A549 (cell line): ENCODE measurements at regions not wholly inside any gene's neighbourhood (a gene's known extent, or its start where the extent isn't known, plus 50 kb on each side); places are given as distances from the start of the nearest gene placed in this dataset.
A peak's percentile ranks its signal among the peaks of the same experiment; 100 is the strongest.

Experiments
- ATAC-seq, 2 experiments: fragments of 200-7000 bp in 1 of 2; fragments of >200 bp in 1 of 2; cut with Nextera tagmentation in 1 of 2; cut with Tn5 transposase in 1 of 2; 3 replicates each; pipeline versions ENCODE4 v1.8.0 to v1.9.1; 2018 to 2020; ENCODE audit warnings: mild to moderate bottlenecking in 1 of 2, moderate library complexity in 1 of 2
- CTCF ChIA-PET: fragments of 300-600 bp; sonication (Branson Sonifier 250); formaldehyde crosslinking; extraction: SDS; loops from one replicate; lab custom pipeline; 2021; ENCODE audit warnings: antibody characterized with exemption, inconsistent platforms; lab: Yijun Ruan, JAX
- POLR2A ChIA-PET: fragments of 350-600 bp; formaldehyde crosslinking; extraction: SDS; loops from one replicate; lab custom pipeline; 2021; ENCODE audit warnings: antibody characterized with exemption, inconsistent platforms; lab: Yijun Ruan, JAX
- DNase-seq, 2 experiments: peaks; one replicate each; pipeline versions ENCODE4 v3.0.0 to v3.0.0-alpha.2; 2011 to 2016; ENCODE audit warnings: low read depth in 1 of 2, low spot score in 1 of 2
- FAIRE-seq: peaks from 2 replicates; lab custom pipeline; 2011; peaks lifted over from hg19 to GRCh38; lab: Jason Lieb, UNC
- H3K27ac ChIP-seq, 2 experiments: fragments of >200 bp; sonication (Bioruptor Twin); formaldehyde crosslinking; 3 replicates each; pipeline ENCODE4 v1.5.1; 2016 to 2017
- H3K4me1 ChIP-seq: fragments of >200 bp; sonication (Bioruptor Twin); formaldehyde crosslinking; 3 replicates; pipeline ENCODE4 v1.6.1; 2016
- H3K4me2 ChIP-seq: fragments of >200 bp; sonication (Bioruptor Twin); formaldehyde crosslinking; 3 replicates; pipeline ENCODE4 v1.6.1; 2016
- H3K4me3 ChIP-seq: fragments of >200 bp; sonication (Bioruptor Twin); formaldehyde crosslinking; 3 replicates; pipeline ENCODE4 v1.5.1; 2016
- H3K9me3 ChIP-seq: fragments of >200 bp; sonication (Bioruptor Twin); formaldehyde crosslinking; 3 replicates; pipeline ENCODE4 v1.6.1; 2016
- BHLHE40 ChIP-seq: IDR thresholded peaks from 2 replicates; pipeline ENCODE4 v1.6.1; 2012; ENCODE audit warnings: low read depth, low read length, inconsistent platforms
- CBX8 ChIP-seq: fragments of 200-600 bp; sonication (generic); IDR thresholded peaks from 2 replicates; pipeline ENCODE4 v1.6.1; 2016
- CEBPB ChIP-seq, 2 experiments: fragments of >200 bp in 1 of 2; sonication (Bioruptor Twin) in 1 of 2; formaldehyde crosslinking in 1 of 2; IDR thresholded peaks; 2 replicates each; pipeline ENCODE4 v1.6.1; 2012 to 2016
- CHD4 ChIP-seq: fragments of 200-600 bp; sonication (generic); IDR thresholded peaks from 2 replicates; pipeline ENCODE4 v1.6.1; 2016; ENCODE audit warnings: antibody characterized with exemption, mild to moderate bottlenecking, borderline replicate concordance
- EHF ChIP-seq: fragments of 250-450 bp; sonication (Bioruptor Pico); IDR thresholded peaks from 2 replicates; pipeline ENCODE4 v1.5.0; 2020; ENCODE audit warnings: mild to moderate bottlenecking
- EHMT2 ChIP-seq: fragments of 200-600 bp; sonication (generic); IDR thresholded peaks from 2 replicates; pipeline ENCODE4 v1.6.1; 2016; ENCODE audit warnings: antibody characterized with exemption, low read depth, mild to moderate bottlenecking, moderate library complexity
- EP300 ChIP-seq, 2 experiments: fragments of >200 bp; sonication (Bioruptor Twin); formaldehyde crosslinking; IDR thresholded peaks; 2 replicates in 1 of 2; 3 replicates in 1 of 2; pipeline ENCODE4 v1.6.1; 2016 to 2017
- FOSB ChIP-seq: fragments of 250-450 bp; sonication (Bioruptor Pico); IDR thresholded peaks from 2 replicates; pipeline ENCODE4 v1.5.0; 2020; ENCODE audit warnings: mild to moderate bottlenecking, moderate library complexity
- FOSL2 ChIP-seq, 2 experiments: fragments of 450-650 bp in 1 of 2; fragments of >200 bp in 1 of 2; sonication (Bioruptor Twin) in 1 of 2; formaldehyde crosslinking; IDR thresholded peaks; 2 replicates each; pipeline versions ENCODE4 v1.5.0 to v1.6.1; 2016 to 2020; ENCODE audit warnings: mild to moderate bottlenecking in 1 of 2, moderate library complexity in 1 of 2
- FOXS1 ChIP-seq: fragments of 250-450 bp; sonication (Bioruptor Pico); IDR thresholded peaks from 2 replicates; pipeline ENCODE4 v1.5.0; 2020; ENCODE audit warnings: mild to moderate bottlenecking, moderate library complexity
- GATA3 ChIP-seq: IDR thresholded peaks from 2 replicates; pipeline ENCODE4 v1.6.1; 2012; ENCODE audit warnings: borderline replicate concordance
- HEYL ChIP-seq: fragments of 250-450 bp; sonication (Bioruptor Pico); IDR thresholded peaks from 2 replicates; pipeline ENCODE4 v1.8.0; 2021; ENCODE audit warnings: mild to moderate bottlenecking, moderate library complexity
- HOXB13 ChIP-seq: fragments of 250-450 bp; sonication (Bioruptor Pico); IDR thresholded peaks from 2 replicates; pipeline ENCODE4 v1.5.0; 2020; ENCODE audit warnings: low read depth, mild to moderate bottlenecking, moderate library complexity
- HOXB5 ChIP-seq: fragments of 250-450 bp; sonication (Bioruptor Pico); IDR thresholded peaks from 2 replicates; pipeline ENCODE4 v1.5.0; 2020; ENCODE audit warnings: mild to moderate bottlenecking, moderate library complexity
- JUN ChIP-seq, 2 experiments: fragments of >200 bp; sonication (Bioruptor Twin); formaldehyde crosslinking; IDR thresholded peaks; 2 replicates in 1 of 2; 3 replicates in 1 of 2; pipeline ENCODE4 v1.6.1; 2016 to 2017
- KDM5A ChIP-seq: fragments of 200-600 bp; sonication (generic); IDR thresholded peaks from 2 replicates; pipeline ENCODE4 v1.6.1; 2016; ENCODE audit warnings: antibody characterized with exemption, mild to moderate bottlenecking
- MAFK ChIP-seq: fragments of 450-650 bp; IDR thresholded peaks from 2 replicates; pipeline ENCODE4 v1.6.1; 2014; ENCODE audit not compliant: partially characterized antibody
- NFE2L2 ChIP-seq: fragments of 150-350 bp; conservative IDR thresholded peaks from 2 replicates; pipeline ENCODE4 v1.6.1; 2014; ENCODE audit warnings: low read length
- NPAS2 ChIP-seq: fragments of 250-450 bp; sonication (Bioruptor Pico); IDR thresholded peaks from 2 replicates; pipeline ENCODE4 v1.8.0; 2022; ENCODE audit warnings: mild to moderate bottlenecking, moderate library complexity, borderline replicate concordance
- NR3C1 ChIP-seq: fragments of >200 bp; sonication (Bioruptor Twin); formaldehyde crosslinking; IDR thresholded peaks from 3 replicates; pipeline ENCODE4 v1.6.1; 2017
- RARB ChIP-seq: fragments of 250-450 bp; sonication (Bioruptor Pico); IDR thresholded peaks from 2 replicates; pipeline ENCODE4 v1.8.0; 2021; ENCODE audit warnings: mild to moderate bottlenecking, moderate library complexity
- RCOR1 ChIP-seq: fragments of 150-350 bp; IDR thresholded peaks from 2 replicates; pipeline ENCODE4 v1.6.1; 2014; ENCODE audit warnings: antibody characterized with exemption, low read length, low read depth
- RNF2 ChIP-seq: fragments of 200-600 bp; sonication (generic); IDR thresholded peaks from 2 replicates; pipeline ENCODE4 v1.6.1; 2016; ENCODE audit warnings: low read depth, mild to moderate bottlenecking, antibody characterized with exemption, moderate library complexity, borderline replicate concordance
- SREBF2 ChIP-seq: fragments of 450-650 bp; IDR thresholded peaks from 2 replicates; pipeline ENCODE4 v1.6.1; 2014; ENCODE audit warnings: mild to moderate bottlenecking, moderate library complexity
- TFCP2L1 ChIP-seq: fragments of 250-450 bp; sonication (Bioruptor Pico); IDR thresholded peaks from 2 replicates; pipeline ENCODE4 v1.5.0; 2021; ENCODE audit warnings: mild to moderate bottlenecking
- TP53 ChIP-seq: fragments of 250-450 bp; sonication (Bioruptor Pico); IDR thresholded peaks from 2 replicates; pipeline ENCODE4 v1.5.0; 2021; ENCODE audit warnings: mild to moderate bottlenecking, moderate library complexity
- ZC3H11A ChIP-seq: fragments of 450-650 bp; IDR thresholded peaks from 2 replicates; pipeline ENCODE4 v1.6.1; 2014; ENCODE audit warnings: antibody characterized with exemption, mild to moderate bottlenecking
- ZSCAN20 ChIP-seq: fragments of 250-450 bp; sonication (Bioruptor Pico); IDR thresholded peaks from 2 replicates; pipeline ENCODE4 v1.8.0; 2022; ENCODE audit warnings: mild to moderate bottlenecking, moderate library complexity
- WGBS: methylation state at CpG from one replicate; pipeline ENCODE4 v1.1.6; 2017; ENCODE audit errors: missing lambda C conversion rate; 5-methylcytosine and 5-hydroxymethylcytosine counted together
- TF ChIP-seq, protein P1 (sequence below): fragments of 150-350 bp; IDR thresholded peaks from 2 replicates; pipeline ENCODE4 v1.6.1; 2014; ENCODE audit warnings: low read depth, mild to moderate bottlenecking, low read length
- TF ChIP-seq, protein P2 (sequence below): fragments of 450-650 bp; IDR thresholded peaks from 2 replicates; pipeline ENCODE4 v1.6.1; 2014; ENCODE audit warnings: antibody characterized with exemption
- TF ChIP-seq, protein P3 (sequence below): IDR thresholded peaks from 2 replicates; pipeline ENCODE4 v1.6.1; 2012
- TF ChIP-seq, protein P4 (sequence below): fragments of 250-450 bp; sonication (Bioruptor Pico); IDR thresholded peaks from 2 replicates; pipeline ENCODE4 v1.5.0; 2020; ENCODE audit warnings: low read depth, mild to moderate bottlenecking, moderate library complexity
- TF ChIP-seq, protein P5 (sequence below): IDR thresholded peaks from 2 replicates; pipeline ENCODE4 v1.6.1; 2012; ENCODE audit warnings: low read depth, borderline replicate concordance

DNA sequence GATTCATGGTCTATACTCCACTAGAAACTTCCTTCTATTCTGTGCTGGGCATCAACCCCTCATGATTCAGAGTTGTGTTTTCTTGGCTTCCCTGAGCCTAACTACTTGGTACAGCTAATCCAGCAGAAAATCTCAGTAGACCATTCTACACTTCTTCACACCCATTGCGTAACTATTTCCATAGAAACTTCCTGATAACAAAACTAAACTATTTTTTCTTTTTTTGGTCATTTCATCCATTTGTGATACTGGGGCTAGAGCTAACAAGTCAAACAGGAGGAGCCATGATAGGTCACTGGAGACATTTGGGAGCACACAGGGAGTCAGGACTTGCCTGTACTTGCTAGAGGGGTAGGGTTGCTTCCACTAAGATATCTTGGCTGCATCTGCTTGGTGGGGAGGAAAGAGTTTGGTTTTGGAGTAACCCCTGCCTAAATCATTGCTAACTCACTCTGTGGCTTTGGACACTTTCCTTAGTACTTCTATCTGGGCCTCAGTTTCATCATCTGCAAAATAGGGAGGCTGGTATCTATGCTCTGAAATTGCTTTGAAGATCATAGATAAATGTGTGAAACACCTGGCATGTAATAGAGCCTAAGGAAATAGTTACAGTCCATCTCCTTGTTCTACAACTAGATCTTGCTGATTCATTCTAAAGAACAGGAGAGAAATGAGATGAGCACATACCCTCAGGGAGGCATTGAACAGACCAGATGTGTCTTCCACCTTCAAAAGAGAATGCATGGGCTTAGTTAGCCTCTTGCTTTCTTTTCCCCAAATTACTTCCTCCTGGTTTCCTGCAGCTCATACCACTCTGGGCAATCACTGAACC is 127.9 kb upstream of the ADGRF1 start:
- TF ChIP-seq, protein P1, sequence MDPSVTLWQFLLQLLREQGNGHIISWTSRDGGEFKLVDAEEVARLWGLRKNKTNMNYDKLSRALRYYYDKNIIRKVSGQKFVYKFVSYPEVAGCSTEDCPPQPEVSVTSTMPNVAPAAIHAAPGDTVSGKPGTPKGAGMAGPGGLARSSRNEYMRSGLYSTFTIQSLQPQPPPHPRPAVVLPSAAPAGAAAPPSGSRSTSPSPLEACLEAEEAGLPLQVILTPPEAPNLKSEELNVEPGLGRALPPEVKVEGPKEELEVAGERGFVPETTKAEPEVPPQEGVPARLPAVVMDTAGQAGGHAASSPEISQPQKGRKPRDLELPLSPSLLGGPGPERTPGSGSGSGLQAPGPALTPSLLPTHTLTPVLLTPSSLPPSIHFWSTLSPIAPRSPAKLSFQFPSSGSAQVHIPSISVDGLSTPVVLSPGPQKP, result no peak
- peak; percentile 70 to 83; a peak in 3 of 4 replicates for TF ChIP-seq CEBPB (IDR thresholded peaks at IDR 0.05)
- CTCF ChIA-PET, result interaction anchor here (0.7 to 2.7 kb wide), 3 partner anchors 31 to 72 kb away, joined by 3 to 15 read pairs (median 3); no protein-coding TSS in a partner anchor
- ATAC-seq, result peak in 1 of 2 experiments; percentile 14; a peak in 2 of 6 replicates
- H3K4me3 ChIP-seq, result no peak overlapping the region
- peak in 1 of 2 experiments; percentile 42 for DNase-seq
- H3K27ac ChIP-seq, result peak overlapping the region; percentile 80 to 88
- no peak for FAIRE-seq
- H3K4me1 ChIP-seq, result peaks cover 40% of the 10 kb centered on the region
- 96% methylated on average over 1 of the region's 1 CpG for WGBS
- peak overlapping the region; percentile 30; the same call in 1 of the 3 replicates for H3K4me2 ChIP-seq
- POLR2A ChIA-PET, result no interaction called here
- 0 out of 3 replicates have a peak, but pooled peaks cover 3% of the 10 kb centered on the region for H3K9me3 ChIP-seq

DNA sequence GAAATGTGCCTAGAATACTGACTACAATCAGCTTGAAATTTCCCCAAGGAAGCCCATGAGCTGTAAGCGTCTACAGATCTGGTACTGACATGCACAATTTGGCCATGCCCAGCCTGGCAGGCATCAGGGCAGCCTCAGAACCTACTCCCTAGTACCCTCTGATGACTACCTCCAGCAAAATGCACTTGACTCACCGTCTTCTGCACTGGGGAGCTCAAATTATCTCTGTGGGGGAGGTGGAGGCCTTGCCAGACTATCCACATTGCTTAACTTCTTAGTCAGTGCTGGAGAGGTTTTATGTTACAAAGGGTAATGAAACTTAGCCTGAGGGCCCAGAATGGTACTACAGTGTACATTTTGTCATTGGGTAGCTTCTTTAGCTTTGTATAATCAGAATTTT is 126.0 kb upstream of the ADGRF1 start:
- ChIA-PET POLR2A (interaction anchor here (1.0 to 1.5 kb wide), 4 partner anchors 20 to 74 kb away, joined by 3 to 8 read pairs (median 3); no protein-coding TSS in a partner anchor), CTCF (interaction anchor here (0.7 to 2.7 kb wide), 6 partner anchors 13 to 142 kb away, joined by 3 to 15 read pairs (median 4); partner anchors contain the start of gene TNFRSF21)
- TF ChIP-seq FOSB (CRISPR knock-in tag) (no peak), NPAS2 (no peak), TP53 (CRISPR knock-in tag) (no peak), CBX8 (no peak), HEYL (CRISPR knock-in tag) (no peak), JUN (IDR thresholded peaks at IDR 0.05) (peak; percentile 91; a peak in 4 of 5 replicates), SREBF2 (no peak), ZC3H11A (no peak), EHF (no peak), GATA3 (peak; percentile 88), CEBPB (IDR thresholded peaks at IDR 0.05) (peak; percentile 90 to 97), EHMT2 (no peak), RCOR1 (no peak), FOSL2 (IDR thresholded peaks at IDR 0.05) (peak; percentile 91), FOSL2 (CRISPR knock-in tag; IDR thresholded peaks at IDR 0.05) (peak; percentile 94), HOXB5 (CRISPR knock-in tag) (no peak), RNF2 (no peak), ZSCAN20 (CRISPR knock-in tag) (no peak), NFE2L2 (no peak), MAFK (no peak), EP300 (IDR thresholded peaks at IDR 0.05) (peak; percentile 87 to 88; a peak in 3 of 5 replicates), BHLHE40 (no peak), FOXS1 (no peak), NR3C1 (no peak), TFCP2L1 (CRISPR knock-in tag) (no peak), CHD4 (no peak), RARB (no peak), KDM5A (no peak), HOXB13 (CRISPR knock-in tag) (no peak)
- TF ChIP-seq, protein P2, sequence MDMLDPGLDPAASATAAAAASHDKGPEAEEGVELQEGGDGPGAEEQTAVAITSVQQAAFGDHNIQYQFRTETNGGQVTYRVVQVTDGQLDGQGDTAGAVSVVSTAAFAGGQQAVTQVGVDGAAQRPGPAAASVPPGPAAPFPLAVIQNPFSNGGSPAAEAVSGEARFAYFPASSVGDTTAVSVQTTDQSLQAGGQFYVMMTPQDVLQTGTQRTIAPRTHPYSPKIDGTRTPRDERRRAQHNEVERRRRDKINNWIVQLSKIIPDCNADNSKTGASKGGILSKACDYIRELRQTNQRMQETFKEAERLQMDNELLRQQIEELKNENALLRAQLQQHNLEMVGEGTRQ, result no peak
- TF ChIP-seq, protein P3, sequence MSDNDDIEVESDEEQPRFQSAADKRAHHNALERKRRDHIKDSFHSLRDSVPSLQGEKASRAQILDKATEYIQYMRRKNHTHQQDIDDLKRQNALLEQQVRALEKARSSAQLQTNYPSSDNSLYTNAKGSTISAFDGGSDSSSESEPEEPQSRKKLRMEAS, result peak; percentile 74
- TF ChIP-seq, protein P4, sequence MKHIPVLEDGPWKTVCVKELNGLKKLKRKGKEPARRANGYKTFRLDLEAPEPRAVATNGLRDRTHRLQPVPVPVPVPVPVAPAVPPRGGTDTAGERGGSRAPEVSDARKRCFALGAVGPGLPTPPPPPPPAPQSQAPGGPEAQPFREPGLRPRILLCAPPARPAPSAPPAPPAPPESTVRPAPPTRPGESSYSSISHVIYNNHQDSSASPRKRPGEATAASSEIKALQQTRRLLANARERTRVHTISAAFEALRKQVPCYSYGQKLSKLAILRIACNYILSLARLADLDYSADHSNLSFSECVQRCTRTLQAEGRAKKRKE (CRISPR knock-in tag), result no peak
- TF ChIP-seq, protein P5, sequence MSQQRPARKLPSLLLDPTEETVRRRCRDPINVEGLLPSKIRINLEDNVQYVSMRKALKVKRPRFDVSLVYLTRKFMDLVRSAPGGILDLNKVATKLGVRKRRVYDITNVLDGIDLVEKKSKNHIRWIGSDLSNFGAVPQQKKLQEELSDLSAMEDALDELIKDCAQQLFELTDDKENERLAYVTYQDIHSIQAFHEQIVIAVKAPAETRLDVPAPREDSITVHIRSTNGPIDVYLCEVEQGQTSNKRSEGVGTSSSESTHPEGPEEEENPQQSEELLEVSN, result no peak
- TF ChIP-seq, protein P1, result no peak

More for the DNA sequence above, 126.0 kb upstream of the ADGRF1 start:
- H3K4me2 ChIP-seq, result peak overlapping the region; percentile 68
- H3K27ac ChIP-seq, result peak overlapping the region; percentile 80 to 88
- H3K4me1 ChIP-seq, result peaks cover 37% of the 10 kb centered on the region
- FAIRE-seq (no peak), DNase-seq (peak; percentile 66 to 91), ATAC-seq (peak; percentile 99 to 100)
- no peak overlapping the region for H3K4me3 ChIP-seq
- WGBS, result 0% methylated on average over 1 of the region's 2 CpGs
- 0 out of 3 replicates have a peak, but pooled peaks cover 3% of the 10 kb centered on the region for H3K9me3 ChIP-seq
